ENCODE measurements at regions not wholly inside any gene's neighbourhood (a gene's known extent, or its start where the extent isn't known, plus 50 kb on each side); places are given as distances from the start of the nearest gene placed in this dataset.

GRCh38 chr12:75709503-75709902, 198.1 kb upstream of the KRR1 start:
- no peaks in the 10 kb centered on the region for H4K20me1 ChIP-seq (ENCODE audit: insufficient read depth)
- in situ Hi-C loops (cut with MboI) = no loop called here
- no peak for DNase-seq
- no peak overlapping the region for H3K4me2 ChIP-seq (ENCODE audit: unreplicated experiment)
- no peaks in the 10 kb centered on the region for H3K9me2 ChIP-seq (ENCODE audit: insufficient read depth)
- no peaks in the 10 kb centered on the region for H3K79me2 ChIP-seq (ENCODE audit: insufficient read depth)
- H3K27me3 ChIP-seq (replicated peaks; ENCODE audit: insufficient read depth) = no peaks in the 10 kb centered on the region
- H2AFZ ChIP-seq = no peak overlapping the region
- H3K27ac ChIP-seq = no peak overlapping the region
- no peaks in the 10 kb centered on the region for H3K36me3 ChIP-seq (ENCODE audit: low read depth)
- H3K4me3 ChIP-seq = no peak overlapping the region
- no peak overlapping the region for H3K9ac ChIP-seq
- H3K4me1 ChIP-seq (ENCODE audit: insufficient read depth) = peaks cover 26% of the 10 kb centered on the region
- H3F3A ChIP-seq (ENCODE audit: insufficient read depth) = peaks cover 34% of the 10 kb centered on the region
- H3K9me3 ChIP-seq (ENCODE audit: low read depth) = no peaks in the 10 kb centered on the region
- TF ChIP-seq EZH2 (IDR thresholded peaks at IDR 0.05; ENCODE audit: insufficient read depth, poor library complexity, severe bottlenecking) = no peak
- TF ChIP-seq EZH2phosphoT487 (IDR thresholded peaks at IDR 0.05; ENCODE audit: insufficient read depth, low read depth) = no peak
- WGBS, 2 experiments (ENCODE audit: low coverage in 1 of 2, low lambda C conversion rate in 2 of 2, missing lambda C conversion rate in 2 of 2) = 80 to 85% methylated on average over 2 of the region's 2 CpGs

- Histone ChIP-seq H3K9me3 (ENCODE audit: low read depth) (no peaks in the 10 kb centered on the region), H3K4me2 (ENCODE audit: unreplicated experiment) (no peak overlapping the region), H3K9ac (no peak overlapping the region), H3F3A (ENCODE audit: insufficient read depth) (peaks cover 34% of the 10 kb centered on the region), H3K9me2 (ENCODE audit: insufficient read depth) (no peaks in the 10 kb centered on the region), H3K79me2 (ENCODE audit: insufficient read depth) (no peaks in the 10 kb centered on the region), H3K4me3 (no peak overlapping the region), H4K20me1 (ENCODE audit: insufficient read depth) (no peaks in the 10 kb centered on the region), H2AFZ (no peak overlapping the region), H3K4me1 (ENCODE audit: insufficient read depth) (peaks cover 26% of the 10 kb centered on the region), H3K27me3 (replicated peaks; ENCODE audit: insufficient read depth) (no peaks in the 10 kb centered on the region), H3K27ac (no peak overlapping the region), H3K36me3 (ENCODE audit: low read depth) (no peaks in the 10 kb centered on the region)
- DNase-seq = no peak
- in situ Hi-C loops (cut with MboI) = no loop called here
- WGBS, 2 experiments (ENCODE audit: low coverage in 1 of 2, low lambda C conversion rate in 2 of 2, missing lambda C conversion rate in 2 of 2) = 52 to 74% methylated on average over 1 of the region's 1 CpG
- TF ChIP-seq EZH2 (IDR thresholded peaks at IDR 0.05; ENCODE audit: insufficient read depth, poor library complexity, severe bottlenecking) = no peak
- TF ChIP-seq EZH2phosphoT487 (IDR thresholded peaks at IDR 0.05; ENCODE audit: insufficient read depth, low read depth) = no peak
Measured at GRCh38 chr12:75708802-75709201, 197.4 kb upstream of the KRR1 start.

- DNase-seq = no peak
- no peaks in the 10 kb centered on the region for H3K79me2 ChIP-seq (ENCODE audit: insufficient read depth)
- in situ Hi-C loops (cut with MboI) = no loop called here
- H4K20me1 ChIP-seq (ENCODE audit: insufficient read depth) = no peaks in the 10 kb centered on the region
- H3K27me3 ChIP-seq (replicated peaks; ENCODE audit: insufficient read depth) = no peaks in the 10 kb centered on the region
- TF ChIP-seq EZH2phosphoT487 (IDR thresholded peaks at IDR 0.05; ENCODE audit: insufficient read depth, low read depth) = no peak
- no peak for TF ChIP-seq EZH2 (IDR thresholded peaks at IDR 0.05; ENCODE audit: insufficient read depth, poor library complexity, severe bottlenecking)
- H2AFZ ChIP-seq = no peak overlapping the region
- H3K27ac ChIP-seq = no peak overlapping the region
- no peaks in the 10 kb centered on the region for H3K36me3 ChIP-seq (ENCODE audit: low read depth)
- peaks cover 34% of the 10 kb centered on the region for H3F3A ChIP-seq (ENCODE audit: insufficient read depth)
- no peaks in the 10 kb centered on the region for H3K9me3 ChIP-seq (ENCODE audit: low read depth)
- H3K4me2 ChIP-seq (ENCODE audit: unreplicated experiment) = no peak overlapping the region
- no peak overlapping the region for H3K9ac ChIP-seq
- no peak overlapping the region for H3K4me3 ChIP-seq
- H3K9me2 ChIP-seq (ENCODE audit: insufficient read depth) = no peaks in the 10 kb centered on the region
- 88 to 89% methylated on average over 3 of the region's 3 CpGs for WGBS, 2 experiments (ENCODE audit: low coverage in 1 of 2, low lambda C conversion rate in 2 of 2, missing lambda C conversion rate in 2 of 2)
- H3K4me1 ChIP-seq (ENCODE audit: insufficient read depth) = peaks cover 26% of the 10 kb centered on the region
Measured at GRCh38 chr12:75707983-75708382, 196.6 kb upstream of the KRR1 start.

DNA sequence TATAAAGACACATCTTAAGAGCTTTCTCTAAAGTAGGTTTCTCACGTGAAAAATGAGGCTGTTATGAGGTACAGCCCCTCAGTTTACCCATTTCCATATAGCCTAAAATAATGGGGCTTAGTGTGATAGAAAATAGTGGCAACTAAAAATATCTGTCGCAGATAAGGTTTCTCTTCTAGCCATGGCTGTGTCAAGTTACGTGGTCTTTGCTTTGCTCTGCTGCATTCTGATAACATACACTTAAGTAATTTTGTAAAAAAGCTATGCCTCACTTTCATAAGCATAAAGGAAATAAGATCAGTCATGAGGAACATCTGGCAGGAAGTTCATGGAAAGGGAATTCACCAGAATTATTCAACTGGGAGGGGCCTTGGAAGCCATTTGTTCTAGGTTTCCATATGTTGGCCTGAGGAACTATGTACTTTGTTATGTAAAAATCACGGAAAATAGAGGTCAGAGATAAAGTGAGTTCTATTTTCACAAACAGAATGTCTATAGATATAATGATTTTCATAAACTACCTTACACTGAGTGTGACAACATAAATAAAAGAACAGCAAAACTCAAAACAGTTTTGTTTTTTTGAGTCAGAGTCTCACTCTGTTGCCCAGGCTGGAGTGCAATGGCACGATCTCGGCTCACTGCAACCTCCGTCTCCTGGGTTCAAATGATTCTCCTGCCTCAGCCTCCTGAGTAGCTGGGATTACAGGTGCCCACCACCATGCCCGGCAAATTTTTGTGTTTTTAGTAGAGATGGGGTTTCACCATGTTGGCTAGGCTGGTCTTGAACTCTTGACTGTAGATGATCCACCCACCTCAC, 195.6 kb upstream of the KRR1 start:
- Histone ChIP-seq H3K27ac (peak overlapping the region; percentile 32), H3K9me2 (ENCODE audit: insufficient read depth) (no peaks in the 10 kb centered on the region), H3K4me3 (peak overlapping the region; percentile 9; the same call in 1 of the 2 replicates), H3K36me3 (ENCODE audit: low read depth) (no peaks in the 10 kb centered on the region), H2AFZ (peak overlapping the region; percentile 20; the same call in 1 of the 2 replicates), H3K9me3 (ENCODE audit: low read depth) (no peaks in the 10 kb centered on the region), H4K20me1 (ENCODE audit: insufficient read depth) (no peaks in the 10 kb centered on the region), H3K9ac (no peak overlapping the region), H3K27me3 (replicated peaks; ENCODE audit: insufficient read depth) (no peaks in the 10 kb centered on the region), H3K4me1 (ENCODE audit: insufficient read depth) (peaks cover 26% of the 10 kb centered on the region), H3F3A (ENCODE audit: insufficient read depth) (peaks cover 34% of the 10 kb centered on the region), H3K4me2 (ENCODE audit: unreplicated experiment) (peak overlapping the region; percentile 60), H3K79me2 (ENCODE audit: insufficient read depth) (no peaks in the 10 kb centered on the region)
- 60 to 64% methylated on average over 8 of the region's 8 CpGs for WGBS, 2 experiments (ENCODE audit: low coverage in 1 of 2, low lambda C conversion rate in 2 of 2, missing lambda C conversion rate in 2 of 2)
- TF ChIP-seq EZH2phosphoT487 (IDR thresholded peaks at IDR 0.05; ENCODE audit: insufficient read depth, low read depth) (no peak), EZH2 (IDR thresholded peaks at IDR 0.05; ENCODE audit: insufficient read depth, poor library complexity, severe bottlenecking) (no peak)
- in situ Hi-C loops (cut with MboI) = no loop called here
- peak; percentile 65 for DNase-seq
